ENCODE measurements at regions not wholly inside any gene's neighbourhood (a gene's known extent, or its start where the extent isn't known, plus 50 kb on each side); places are given as distances from the start of the nearest gene placed in this dataset.

DNA sequence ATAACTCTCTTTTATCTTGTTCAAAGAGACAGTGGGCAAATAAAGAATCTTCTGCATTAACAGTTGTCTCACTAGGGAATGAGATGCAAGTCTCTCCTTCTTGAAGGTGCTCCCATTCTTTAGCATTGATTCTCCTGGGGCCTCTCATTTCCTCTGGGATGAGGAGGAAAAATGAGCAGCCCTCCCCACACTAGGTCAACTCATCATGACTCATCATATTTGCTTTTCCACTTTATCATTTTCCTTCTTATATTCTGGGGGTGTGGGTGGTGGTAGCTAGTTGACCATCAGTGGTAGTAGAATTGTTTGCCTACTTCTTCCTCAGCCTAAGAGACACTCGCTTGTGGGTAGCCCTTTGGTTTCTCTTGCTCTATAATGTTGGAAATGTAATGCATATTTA is 182.0 kb upstream of the C1orf87 start:
- no peak for TF ChIP-seq CTCF (IDR thresholded peaks at IDR 0.05)

- TF ChIP-seq CTCF (IDR thresholded peaks at IDR 0.05) = no peak
These were observed 177.9 kb upstream of the C1orf87 start for GRCh38 chr1:60251426-60251825.

GRCh38 chr1:60245324-60245723 is 171.8 kb upstream of the C1orf87 start:
- TF ChIP-seq CTCF (IDR thresholded peaks at IDR 0.05) = no peak

GRCh38 chr1:60244906-60245305 is 171.3 kb upstream of the C1orf87 start:
- no peak for TF ChIP-seq CTCF (IDR thresholded peaks at IDR 0.05)

DNA sequence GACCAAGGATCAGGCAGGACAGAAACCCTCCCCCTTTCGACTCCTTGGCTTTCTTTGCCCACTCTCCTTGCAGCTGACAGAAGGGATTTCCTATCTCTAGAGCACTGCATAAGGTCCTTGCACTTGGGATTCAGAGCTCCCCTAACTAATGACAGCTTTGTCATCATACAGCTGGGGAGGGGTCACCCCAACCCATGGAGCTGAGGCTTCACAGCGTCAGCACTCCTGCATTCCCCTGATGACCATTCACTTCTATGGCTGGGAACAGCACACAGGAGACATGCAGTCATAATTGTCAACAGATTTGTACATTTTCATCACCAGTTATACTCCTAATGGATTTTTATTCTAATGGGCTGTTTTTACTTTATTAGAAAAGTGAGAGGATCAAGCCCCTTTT is 161.7 kb upstream of the C1orf87 start:
- TF ChIP-seq CTCF (IDR thresholded peaks at IDR 0.05) = no peak

GRCh38 chr1:60234776-60235175 is 161.2 kb upstream of the C1orf87 start:
- TF ChIP-seq CTCF (IDR thresholded peaks at IDR 0.05) = no peak

GRCh38 chr1:60229821-60230220 is 156.3 kb upstream of the C1orf87 start:
- TF ChIP-seq CTCF (IDR thresholded peaks at IDR 0.05) = no peak

DNA sequence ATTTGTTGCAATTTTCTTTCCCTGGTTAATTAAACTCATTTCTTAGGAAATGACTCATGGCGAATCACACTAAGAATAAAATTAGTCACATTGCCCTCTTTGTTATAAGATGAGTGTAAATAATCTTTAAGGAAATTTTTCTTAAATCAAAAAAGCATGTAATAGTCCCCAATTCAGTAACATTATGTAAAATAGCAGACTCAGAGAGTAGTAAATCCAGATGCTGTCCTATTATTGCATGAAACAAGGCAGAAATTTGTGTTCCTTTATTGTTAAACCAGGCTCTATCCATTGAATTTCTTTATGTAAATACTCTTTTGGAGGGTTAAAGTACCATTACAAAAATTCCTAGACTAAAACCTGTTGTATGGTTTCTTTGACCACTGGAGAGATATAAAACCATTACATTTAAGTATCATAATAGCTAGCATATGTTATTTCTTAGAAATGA is 154.5 kb upstream of the C1orf87 start:
- TF ChIP-seq CTCF (IDR thresholded peaks at IDR 0.05) = no peak
